Forelimb muscle (tissue), 1 donor: ENCODE measurements at regions not wholly inside any gene's neighbourhood (a gene's known extent, or its start where the extent isn't known, plus 50 kb on each side); places are given as distances from the start of the nearest gene placed in this dataset.
"Not testable (repeated sequence)": the region's sequence is repeated elsewhere in the genome, so short reads cannot be mapped to it uniquely, and the experiment has no call there.

Source experiments
- DNase-seq: peaks from one replicate; pipeline ENCODE4 v3.0.0-alpha.2; 2013; ENCODE audit warnings: low read depth

GRCh38 chr18:73101977-73102376 is 234.2 kb upstream of the NETO1 start:
- DNase-seq = no peak

GRCh38 chr18:73101491-73101890 is 233.7 kb upstream of the NETO1 start:
- DNase-seq = not testable (repeated sequence)

- DNase-seq = no peak
Measured at GRCh38 chr18:73099759-73100158, 232.0 kb upstream of the NETO1 start.

GRCh38 chr18:73093687-73094250 is 226.0 kb upstream of the NETO1 start:
- no peak for DNase-seq

- DNase-seq = no peak
Measured at GRCh38 chr18:73088445-73088844, 220.7 kb upstream of the NETO1 start.

- no peak for DNase-seq
Measured at GRCh38 chr18:73087282-73087977, 219.6 kb upstream of the NETO1 start.

GRCh38 chr18:73079920-73080319 is 212.1 kb upstream of the NETO1 start:
- no peak for DNase-seq

- no peak for DNase-seq
Measured at GRCh38 chr18:73060666-73061288, 193.0 kb upstream of the NETO1 start.

GRCh38 chr18:73059280-73059679 is 191.5 kb upstream of the NETO1 start:
- DNase-seq = no peak

GRCh38 chr18:73047688-73048087 is 179.9 kb upstream of the NETO1 start:
- DNase-seq = no peak

DNA sequence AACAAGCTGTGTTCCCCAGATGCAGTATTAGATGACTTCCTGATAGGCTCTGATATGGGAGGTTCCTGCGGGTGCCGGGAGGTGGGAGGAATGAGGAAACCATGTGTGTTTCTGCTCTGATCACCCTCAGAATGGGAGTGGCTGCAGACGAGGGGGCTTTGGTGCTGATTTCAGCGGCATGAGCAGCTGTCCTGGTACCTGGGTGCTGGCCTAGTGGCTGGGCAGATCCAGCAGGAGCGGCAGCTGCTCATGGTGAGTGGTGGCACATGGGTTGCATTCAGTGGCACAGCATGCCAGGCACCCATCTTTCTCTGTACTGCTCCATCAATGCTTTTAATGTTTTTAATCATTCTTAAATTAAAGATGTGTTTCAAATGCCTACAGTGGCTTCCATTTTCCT is 177.2 kb upstream of the NETO1 start:
- DNase-seq = no peak

GRCh38 chr18:73043611-73044010 is 175.8 kb upstream of the NETO1 start:
- DNase-seq = no peak

DNA sequence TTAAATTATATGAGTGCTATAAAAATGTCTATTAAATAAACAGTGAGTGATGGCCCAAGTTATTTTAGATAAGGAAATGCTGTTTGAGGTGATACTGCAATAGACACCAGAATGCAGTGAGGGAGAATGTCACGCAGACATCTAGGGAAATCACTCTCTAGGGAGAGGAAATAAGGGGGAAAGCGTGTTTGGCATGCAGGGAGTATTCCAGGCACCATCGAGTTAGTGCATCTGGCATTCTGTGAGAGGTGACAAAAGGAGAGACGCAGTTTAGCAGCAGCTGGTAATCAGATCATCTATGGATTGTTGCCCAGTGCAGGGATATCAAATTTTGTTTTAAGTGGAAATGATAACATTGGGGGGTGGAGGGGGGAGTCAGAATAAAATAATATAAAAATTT is 175.4 kb upstream of the NETO1 start:
- no peak for DNase-seq

DNA sequence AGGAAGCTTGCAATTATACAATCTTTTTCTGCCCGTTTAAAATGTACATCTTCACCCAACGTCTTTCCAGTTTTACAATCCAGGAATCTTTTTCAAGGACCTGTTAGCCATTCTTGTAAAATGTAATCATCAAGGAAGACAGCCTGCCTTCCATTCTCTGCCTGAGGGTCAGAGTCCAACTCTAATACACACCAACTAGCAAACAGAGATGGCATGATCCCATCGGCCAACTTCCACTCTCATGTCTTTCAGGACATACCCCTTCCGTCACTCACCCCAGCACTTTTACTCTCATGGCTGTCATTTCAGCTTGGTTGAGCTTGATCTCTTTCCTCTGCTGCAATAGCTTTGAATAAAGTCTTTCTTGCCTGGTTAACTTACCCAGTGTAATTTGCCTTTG is 172.5 kb upstream of the NETO1 start:
- DNase-seq = no peak

DNA sequence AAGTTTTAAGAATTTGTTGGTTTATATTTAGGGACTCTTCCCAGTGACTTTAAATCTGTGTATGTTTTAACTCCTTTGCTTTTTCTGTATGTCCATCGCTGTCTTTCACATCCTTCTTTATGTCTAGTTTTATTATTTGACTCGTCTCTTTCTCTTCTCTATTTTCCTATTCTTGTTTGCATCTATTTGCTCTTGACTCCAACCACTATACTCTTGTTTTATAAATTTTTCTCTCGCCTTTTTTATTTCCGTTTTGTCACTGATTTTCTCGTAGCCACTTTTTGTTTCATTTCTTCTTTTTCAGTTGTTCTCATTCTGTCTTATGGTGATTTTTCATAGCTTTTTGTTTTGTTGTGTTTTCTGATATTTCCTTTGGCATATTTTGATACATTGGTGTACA is 170.5 kb upstream of the NETO1 start:
- no peak for DNase-seq

- no peak for DNase-seq
Measured at GRCh38 chr18:73023975-73024374, 156.2 kb upstream of the NETO1 start.

- no peak for DNase-seq
Measured at GRCh38 chr18:73009691-73010090, 141.9 kb upstream of the NETO1 start.

GRCh38 chr18:73007915-73008308 is 140.1 kb upstream of the NETO1 start:
- no peak for DNase-seq

DNA sequence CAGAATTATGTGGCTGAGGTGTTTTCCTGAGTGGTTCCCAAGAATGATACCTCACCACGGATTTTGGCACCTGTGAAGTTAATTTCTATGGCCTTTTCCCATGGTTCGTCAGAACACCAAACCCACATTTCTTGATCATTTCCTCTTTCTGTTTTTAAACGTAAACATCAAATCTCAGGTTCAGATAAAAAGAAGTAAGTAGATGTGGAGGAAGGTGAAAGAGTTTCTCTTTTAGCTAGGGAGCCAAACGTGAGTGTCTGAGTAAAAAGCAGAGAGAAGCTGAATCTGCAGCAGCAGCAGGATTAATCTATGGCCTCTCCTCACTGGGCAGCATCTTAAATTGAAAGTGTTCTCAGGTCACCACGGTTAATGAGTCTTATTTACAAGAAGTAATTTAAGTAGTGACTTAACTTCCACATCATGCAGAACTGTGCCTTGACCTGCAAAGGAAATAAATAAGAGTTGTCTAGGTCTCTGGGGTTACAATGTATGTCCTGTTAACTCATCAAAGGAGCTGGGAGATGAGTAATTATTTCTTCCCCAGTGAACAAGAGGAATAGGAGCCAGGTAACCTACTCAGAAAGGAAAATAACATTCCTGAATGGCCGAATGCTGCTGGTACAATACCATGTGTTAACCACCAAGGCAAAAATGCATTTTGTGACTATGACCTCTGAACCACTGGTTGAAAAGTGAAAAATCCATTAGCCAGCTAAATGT is 139.6 kb upstream of the NETO1 start:
- no peak for DNase-seq

DNA sequence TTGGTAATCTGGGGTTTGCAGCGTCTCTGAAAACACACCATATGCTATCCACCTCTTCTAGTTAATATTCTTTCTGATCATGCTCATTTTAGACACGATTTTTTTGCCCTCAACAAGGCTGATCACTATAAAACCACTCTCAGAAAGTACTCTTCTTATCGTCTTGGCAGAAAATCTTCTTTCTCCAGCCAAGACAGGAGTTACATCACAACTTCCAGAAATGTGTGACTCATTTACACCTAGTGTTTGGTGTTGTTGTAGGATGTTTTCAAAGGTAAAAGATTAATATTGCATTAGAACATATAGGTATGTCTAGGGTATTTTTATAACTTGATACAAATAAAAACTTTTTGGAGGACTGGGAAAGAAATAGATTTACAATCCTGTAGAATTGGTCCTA is 138.5 kb upstream of the NETO1 start:
- no peak for DNase-seq

GRCh38 chr18:73004260-73004659 is 136.5 kb upstream of the NETO1 start:
- no peak for DNase-seq

DNA sequence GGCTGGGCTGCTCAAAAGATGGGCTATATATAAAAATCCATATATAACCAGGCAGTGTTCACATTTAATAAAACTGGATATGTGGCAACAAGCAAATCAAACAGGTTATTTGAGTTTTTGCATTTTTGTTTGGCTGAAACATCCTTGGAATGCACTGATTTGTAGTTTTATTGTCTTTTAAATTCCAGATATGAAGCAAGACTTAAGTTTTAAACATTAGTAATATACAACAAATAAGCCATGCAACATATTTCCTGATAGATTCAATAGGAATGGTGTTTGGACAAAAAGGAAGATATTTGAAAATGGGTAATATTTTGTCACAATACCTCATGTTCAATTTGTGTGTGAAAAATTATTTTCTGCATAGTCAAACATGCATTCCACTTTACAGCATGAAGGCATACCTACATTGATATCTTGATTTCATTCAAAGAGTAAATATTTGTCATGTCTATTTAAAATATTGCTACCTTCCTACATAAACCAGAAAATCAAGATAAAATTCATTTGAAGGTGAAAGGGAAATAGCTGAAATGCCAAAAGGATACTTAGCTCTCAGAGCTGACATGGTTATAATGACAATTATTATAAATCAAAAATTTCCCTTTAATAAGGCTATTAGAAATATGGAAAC is 132.3 kb upstream of the NETO1 start:
- DNase-seq = no peak
